ENCODE measurements at regions not wholly inside any gene's neighbourhood (a gene's known extent, or its start where the extent isn't known, plus 50 kb on each side); places are given as distances from the start of the nearest gene placed in this dataset.

- no peak for DNase-seq (ENCODE audit: low spot score)
Observed at GRCh38 chr3:168157903-168158302, 62.2 kb upstream of the GOLIM4 start.

- DNase-seq (ENCODE audit: low spot score): no peak
Observed at GRCh38 chr3:168157099-168157700, 61.5 kb upstream of the GOLIM4 start.

- DNase-seq (ENCODE audit: low spot score): peak; percentile 4
Observed at GRCh38 chr3:168156479-168156878, 60.8 kb upstream of the GOLIM4 start.

- DNase-seq (ENCODE audit: low spot score): no peak
Observed at GRCh38 chr3:168155303-168155702, 59.6 kb upstream of the GOLIM4 start.

- no peak for DNase-seq (ENCODE audit: low spot score)
Observed at GRCh38 chr3:168154089-168154488, 58.4 kb upstream of the GOLIM4 start.

- no peak for DNase-seq (ENCODE audit: low spot score)
Observed at GRCh38 chr3:168152149-168152548, 56.4 kb upstream of the GOLIM4 start.
